K562 (cell line): ENCODE measurements at regions not wholly inside any gene's neighbourhood (a gene's known extent, or its start where the extent isn't known, plus 50 kb on each side); places are given as distances from the start of the nearest gene placed in this dataset.

Source experiments
- ATAC-seq: fragments of 200-7000 bp; cut with Tn5 transposase; 3 replicates; pipeline ENCODE4 v1.9.1; 2020; ENCODE audit warnings: moderate library complexity
- BruUV-seq: library from RNA; stranded (reverse); fragments of 400-500 nt; replicated peaks from 2 replicates; lab custom pipeline; 2021; lab: Mats Ljungman, UMichigan
- CTCF ChIA-PET: fragments of 300-600 bp; formaldehyde crosslinking; extraction: SDS; loops from one replicate; lab custom pipeline; 2021; ENCODE audit warnings: low intra/inter-chr PET ratio; lab: Yijun Ruan, JAX
- POLR2A ChIA-PET: fragments of 300-600, 350-650 bp; sonication (Branson Sonifier 250); formaldehyde crosslinking; extraction: SDS; loops from one replicate; lab custom pipeline; 2021; ENCODE audit warnings: antibody characterized with exemption, inconsistent platforms; lab: Yijun Ruan, JAX
- DNase-seq, 4 experiments: peaks; one replicate each; pipeline versions ENCODE4 v3.0.0 to v3.0.0-alpha.2; 2011 to 2018; ENCODE audit warnings: low spot score in 3 of 4, mixed read lengths in 3 of 4; ENCODE audit errors: extremely low read depth in 1 of 4
- FAIRE-seq: peaks from 2 replicates; lab custom pipeline; 2011; peaks lifted over from hg19 to GRCh38; lab: Jason Lieb, UNC
- H2AFZ ChIP-seq: 2 replicates; pipeline ENCODE4 v1.6.0; 2011; ENCODE audit warnings: low read depth, low read length, control low read depth, inconsistent platforms
- H3K27ac ChIP-seq: fragments of 200-600 bp; 3 replicates; pipeline ENCODE4 v1.8.0; 2011; ENCODE audit warnings: low read depth, mild to moderate bottlenecking, control low read depth, inconsistent platforms, low read length, moderate library complexity, mixed read lengths; ENCODE audit errors: extremely low read depth
- H3K27me3 ChIP-seq, 2 experiments: fragments of 300-600 bp in 1 of 2; 2 replicates in 1 of 2; 3 replicates in 1 of 2; pipeline versions ENCODE4 v1.6.0 to v1.8.0; 2011; ENCODE audit warnings: inconsistent platforms in 2 of 2, low read length in 2 of 2, mild to moderate bottlenecking in 1 of 2, mixed read lengths in 1 of 2, moderate library complexity in 1 of 2; ENCODE audit not compliant: control insufficient read depth in 2 of 2, insufficient read depth in 2 of 2
- H3K36me3 ChIP-seq: fragments of 300-600 bp; 3 replicates; pipeline ENCODE4 v1.8.0; 2011; ENCODE audit warnings: mild to moderate bottlenecking, low read length, inconsistent platforms; ENCODE audit not compliant: control insufficient read depth, insufficient read depth
- H3K4me1 ChIP-seq, 2 experiments: fragments of 200-600 bp in 1 of 2; replicated peaks in 1 of 2; 2 replicates in 1 of 2; 3 replicates in 1 of 2; pipeline versions ENCODE4 v1.5.1 to v1.8.0; 2011; ENCODE audit warnings: inconsistent platforms in 2 of 2, low read length in 2 of 2, mild to moderate bottlenecking in 1 of 2, mixed read lengths in 1 of 2, moderate library complexity in 1 of 2; ENCODE audit not compliant: control insufficient read depth in 2 of 2, insufficient read depth in 2 of 2
- H3K4me2 ChIP-seq: 2 replicates; pipeline ENCODE4 v1.6.1; 2011; ENCODE audit warnings: low read length, control low read depth, inconsistent platforms, mixed read lengths; ENCODE audit not compliant: insufficient read depth
- H3K4me3 ChIP-seq: fragments of 200-600 bp; sonication (generic), shearing (Covaris generic); 2 replicates; pipeline ENCODE4 v1.5.1; 2016; ENCODE audit warnings: control low read depth, inconsistent platforms
- H3K79me2 ChIP-seq: fragments of 200-600 bp; 3 replicates; pipeline ENCODE4 v1.8.0; 2011; ENCODE audit warnings: low read length, inconsistent platforms; ENCODE audit not compliant: control insufficient read depth, insufficient read depth
- H3K9ac ChIP-seq, 2 experiments: 2 replicates each; pipeline versions ENCODE4 v1.6.0 to v1.6.1; 2011; ENCODE audit warnings: low read depth in 2 of 2, low read length in 2 of 2, control low read depth in 1 of 2, inconsistent platforms in 1 of 2, mild to moderate bottlenecking in 1 of 2, mixed read lengths in 1 of 2; ENCODE audit not compliant: insufficient read depth in 1 of 2
- H3K9me1 ChIP-seq: one replicate; pipeline ENCODE4 v1.6.0; 2011; ENCODE audit warnings: inconsistent platforms, mild to moderate bottlenecking, low read length, moderate library complexity; ENCODE audit not compliant: control insufficient read depth, insufficient read depth
- H3K9me3 ChIP-seq: replicated peaks from 2 replicates; pipeline ENCODE4 v1.5.1; 2011; ENCODE audit warnings: low read depth, low read length, inconsistent platforms; ENCODE audit not compliant: control insufficient read depth, insufficient read depth
- H4K20me1 ChIP-seq: replicated peaks from 2 replicates; pipeline ENCODE4 v1.6.1; 2011; ENCODE audit warnings: low read length, inconsistent platforms, mixed read lengths; ENCODE audit not compliant: control insufficient read depth, insufficient read depth
- BDP1 ChIP-seq: IDR thresholded peaks from 3 replicates; pipeline ENCODE4 v1.6.1; 2011; ENCODE audit not compliant: insufficient read length, insufficient read depth
- CHD4 ChIP-seq: fragments of 200-600 bp; sonication (generic); IDR thresholded peaks from 3 replicates; pipeline ENCODE4 v1.6.1; 2012; ENCODE audit warnings: low read depth, mild to moderate bottlenecking, mixed read lengths, low read length, inconsistent platforms; ENCODE audit not compliant: insufficient read depth, insufficient replicate concordance, poor library complexity, severe bottlenecking
- ELK3 ChIP-seq: fragments of 450-650 bp; formaldehyde crosslinking; IDR thresholded peaks from 2 replicates; pipeline ENCODE4 v1.4.0; 2020; ENCODE audit warnings: mild to moderate bottlenecking
- GATAD2B ChIP-seq: fragments of 450-650 bp; IDR thresholded peaks from 2 replicates; pipeline ENCODE4 v1.6.1; 2017; ENCODE audit warnings: mild to moderate bottlenecking, borderline replicate concordance
- PHF8 ChIP-seq: fragments of 200-600 bp; sonication (generic); IDR thresholded peaks from 2 replicates; pipeline ENCODE4 v1.6.1; 2012; ENCODE audit warnings: mixed run types, mild to moderate bottlenecking, inconsistent platforms, low read length, moderate library complexity, borderline replicate concordance
- POLR3G ChIP-seq: IDR thresholded peaks from 2 replicates; pipeline ENCODE4 v1.6.1; 2011; ENCODE audit not compliant: insufficient read length, insufficient replicate concordance; ENCODE audit errors: extremely low read depth
- TCF7L2 ChIP-seq: fragments of 150-350 bp; IDR thresholded peaks from 2 replicates; pipeline ENCODE4 v1.6.1; 2016; ENCODE audit warnings: low read depth, mild to moderate bottlenecking, low read length, moderate library complexity
- U2AF2 ChIP-seq: fragments of 200-400 bp; formaldehyde crosslinking; optimal IDR thresholded peaks from 2 replicates; pipeline ENCODE3; 2017; ENCODE audit warnings: low read depth, mild to moderate bottlenecking, low read length
- ZBTB8A ChIP-seq: fragments of 450-650 bp; IDR thresholded peaks from 2 replicates; pipeline ENCODE4 v1.6.1; 2018; ENCODE audit warnings: mild to moderate bottlenecking, moderate library complexity; ENCODE audit not compliant: partially characterized antibody
- ZFPM2 ChIP-seq: fragments of 250-450 bp; sonication (Bioruptor Pico); IDR thresholded peaks from 2 replicates; pipeline ENCODE4 v1.5.1; 2022; ENCODE audit warnings: mild to moderate bottlenecking
- ZNF121 ChIP-seq: sonication (generic); formaldehyde crosslinking; conservative IDR thresholded peaks from 2 replicates; pipeline ENCODE4 v1.8.0; 2022; ENCODE audit warnings: missing genetic modification reagents
- ZNF444 ChIP-seq: fragments of 250-450 bp; sonication (Bioruptor Pico); IDR thresholded peaks from 2 replicates; pipeline ENCODE4 v1.4.0; 2020; ENCODE audit warnings: mild to moderate bottlenecking, moderate library complexity
- WGBS: fragments of 100-300 bp; shearing (Covaris generic); methylation state at CpG from one replicate; pipeline ENCODE4 v1.1.6; 2016; ENCODE audit warnings: low coverage, mixed read lengths; ENCODE audit not compliant: insufficient coverage; ENCODE audit errors: missing lambda C conversion rate; 5-methylcytosine and 5-hydroxymethylcytosine counted together
- in situ Hi-C: fragments of 300-500 bp; cut with MboI; formaldehyde crosslinking; loops from 4 replicates; pipeline ENCODE4 v1.15.0; 2018; ENCODE audit warnings: inconsistent platforms, mixed read lengths
- intact Hi-C: fragments of 100-400 bp; cut with micrococcal nuclease; formaldehyde crosslinking; loops from 2 replicates; pipeline ENCODE4 v1.14.2; 2022
- TF ChIP-seq, protein P1 (sequence below), 2 experiments: fragments of 200-800 bp in 1 of 2; sonication (Bioruptor generic) in 1 of 2; sonication (generic) in 1 of 2; formaldehyde crosslinking in 1 of 2; IDR thresholded peaks in 1 of 2; conservative IDR thresholded peaks in 1 of 2; 2 replicates each; pipeline versions ENCODE4 v1.5.0 to v1.6.1; 2016 to 2020; ENCODE audit warnings: missing compliant biosample characterization in 1 of 2, missing genetic modification characterization in 1 of 2, missing genetic modification reagents in 1 of 2
- TF ChIP-seq, protein P2 (sequence below): sonication (generic); formaldehyde crosslinking; IDR thresholded peaks from 2 replicates; pipeline ENCODE4 v1.8.0; 2023; ENCODE audit warnings: mild to moderate bottlenecking, missing genetic modification reagents
- TF ChIP-seq, protein P3 (sequence below): fragments of 250-450 bp; sonication (Bioruptor Pico); IDR thresholded peaks from 2 replicates; pipeline ENCODE4 v1.5.0; 2021

- in situ Hi-C loops: no loop called here
- no peak for TF ChIP-seq ELK3 (CRISPR knock-in tag)
- TF ChIP-seq PHF8: no peak
- no peak for TF ChIP-seq BDP1
- TF ChIP-seq, protein P1, sequence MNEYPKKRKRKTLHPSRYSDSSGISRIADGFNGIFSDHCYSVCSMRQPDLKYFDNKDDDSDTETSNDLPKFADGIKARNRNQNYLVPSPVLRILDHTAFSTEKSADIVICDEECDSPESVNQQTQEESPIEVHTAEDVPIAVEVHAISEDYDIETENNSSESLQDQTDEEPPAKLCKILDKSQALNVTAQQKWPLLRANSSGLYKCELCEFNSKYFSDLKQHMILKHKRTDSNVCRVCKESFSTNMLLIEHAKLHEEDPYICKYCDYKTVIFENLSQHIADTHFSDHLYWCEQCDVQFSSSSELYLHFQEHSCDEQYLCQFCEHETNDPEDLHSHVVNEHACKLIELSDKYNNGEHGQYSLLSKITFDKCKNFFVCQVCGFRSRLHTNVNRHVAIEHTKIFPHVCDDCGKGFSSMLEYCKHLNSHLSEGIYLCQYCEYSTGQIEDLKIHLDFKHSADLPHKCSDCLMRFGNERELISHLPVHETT (CRISPR knock-in tag; conservative IDR thresholded peaks at IDR 0.05 in 1 of 2, IDR thresholded peaks at IDR 0.05 in 1 of 2): no peak
- TF ChIP-seq, protein P2, sequence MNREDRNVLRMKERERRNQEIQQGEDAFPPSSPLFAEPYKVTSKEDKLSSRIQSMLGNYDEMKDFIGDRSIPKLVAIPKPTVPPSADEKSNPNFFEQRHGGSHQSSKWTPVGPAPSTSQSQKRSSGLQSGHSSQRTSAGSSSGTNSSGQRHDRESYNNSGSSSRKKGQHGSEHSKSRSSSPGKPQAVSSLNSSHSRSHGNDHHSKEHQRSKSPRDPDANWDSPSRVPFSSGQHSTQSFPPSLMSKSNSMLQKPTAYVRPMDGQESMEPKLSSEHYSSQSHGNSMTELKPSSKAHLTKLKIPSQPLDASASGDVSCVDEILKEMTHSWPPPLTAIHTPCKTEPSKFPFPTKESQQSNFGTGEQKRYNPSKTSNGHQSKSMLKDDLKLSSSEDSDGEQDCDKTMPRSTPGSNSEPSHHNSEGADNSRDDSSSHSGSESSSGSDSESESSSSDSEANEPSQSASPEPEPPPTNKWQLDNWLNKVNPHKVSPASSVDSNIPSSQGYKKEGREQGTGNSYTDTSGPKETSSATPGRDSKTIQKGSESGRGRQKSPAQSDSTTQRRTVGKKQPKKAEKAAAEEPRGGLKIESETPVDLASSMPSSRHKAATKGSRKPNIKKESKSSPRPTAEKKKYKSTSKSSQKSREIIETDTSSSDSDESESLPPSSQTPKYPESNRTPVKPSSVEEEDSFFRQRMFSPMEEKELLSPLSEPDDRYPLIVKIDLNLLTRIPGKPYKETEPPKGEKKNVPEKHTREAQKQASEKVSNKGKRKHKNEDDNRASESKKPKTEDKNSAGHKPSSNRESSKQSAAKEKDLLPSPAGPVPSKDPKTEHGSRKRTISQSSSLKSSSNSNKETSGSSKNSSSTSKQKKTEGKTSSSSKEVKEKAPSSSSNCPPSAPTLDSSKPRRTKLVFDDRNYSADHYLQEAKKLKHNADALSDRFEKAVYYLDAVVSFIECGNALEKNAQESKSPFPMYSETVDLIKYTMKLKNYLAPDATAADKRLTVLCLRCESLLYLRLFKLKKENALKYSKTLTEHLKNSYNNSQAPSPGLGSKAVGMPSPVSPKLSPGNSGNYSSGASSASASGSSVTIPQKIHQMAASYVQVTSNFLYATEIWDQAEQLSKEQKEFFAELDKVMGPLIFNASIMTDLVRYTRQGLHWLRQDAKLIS (CRISPR knock-in tag): no peak
- no peak for TF ChIP-seq ZBTB8A
- no peak for TF ChIP-seq TCF7L2
- no peak for TF ChIP-seq U2AF2
- TF ChIP-seq CHD4: no peak
- TF ChIP-seq ZNF121 (CRISPR knock-in tag): no peak
- TF ChIP-seq, protein P3, sequence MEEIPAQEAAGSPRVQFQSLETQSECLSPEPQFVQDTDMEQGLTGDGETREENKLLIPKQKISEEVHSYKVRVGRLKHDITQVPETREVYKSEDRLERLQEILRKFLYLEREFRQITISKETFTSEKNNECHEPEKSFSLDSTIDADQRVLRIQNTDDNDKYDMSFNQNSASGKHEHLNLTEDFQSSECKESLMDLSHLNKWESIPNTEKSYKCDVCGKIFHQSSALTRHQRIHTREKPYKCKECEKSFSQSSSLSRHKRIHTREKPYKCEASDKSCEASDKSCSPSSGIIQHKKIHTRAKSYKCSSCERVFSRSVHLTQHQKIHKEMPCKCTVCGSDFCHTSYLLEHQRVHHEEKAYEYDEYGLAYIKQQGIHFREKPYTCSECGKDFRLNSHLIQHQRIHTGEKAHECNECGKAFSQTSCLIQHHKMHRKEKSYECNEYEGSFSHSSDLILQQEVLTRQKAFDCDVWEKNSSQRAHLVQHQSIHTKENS (CRISPR knock-in tag): no peak
- TF ChIP-seq ZFPM2: no peak
- TF ChIP-seq POLR3G: no peak
- TF ChIP-seq GATAD2B: no peak
- no peak for TF ChIP-seq ZNF444 (CRISPR knock-in tag)
Measured at GRCh38 chr3:153573481-153573880, 411.5 kb downstream of the RAP2B start.

More at GRCh38 chr3:153573481-153573880, 411.5 kb downstream of the RAP2B start:
- no peak for FAIRE-seq
- Histone ChIP-seq H4K20me1 (no peaks in the 10 kb centered on the region), H3K4me1 (no peaks in the 10 kb centered on the region), H3K4me2 (no peak overlapping the region), H3K9me3 (no peaks in the 10 kb centered on the region), H3K9me1 (no peaks in the 10 kb centered on the region), H3K9ac (no peak overlapping the region), H3K27ac (no peak overlapping the region), H3K36me3 (no peaks in the 10 kb centered on the region), H2AFZ (no peak overlapping the region), H3K4me3 (no peak overlapping the region), H3K27me3 (no peaks in the 10 kb centered on the region), H3K79me2 (no peaks in the 10 kb centered on the region)
- 0% methylated on average over 2 of the region's 2 CpGs for WGBS
- intact Hi-C loops: no loop called here
- ATAC-seq: no peak
- BruUV-seq: no TSS peak
- CTCF ChIA-PET: no interaction called here
- no peak for DNase-seq
- POLR2A ChIA-PET: no interaction called here
